ENCODE measurements at regions not wholly inside any gene's neighbourhood (a gene's known extent, or its start where the extent isn't known, plus 50 kb on each side); places are given as distances from the start of the nearest gene placed in this dataset.

DNA sequence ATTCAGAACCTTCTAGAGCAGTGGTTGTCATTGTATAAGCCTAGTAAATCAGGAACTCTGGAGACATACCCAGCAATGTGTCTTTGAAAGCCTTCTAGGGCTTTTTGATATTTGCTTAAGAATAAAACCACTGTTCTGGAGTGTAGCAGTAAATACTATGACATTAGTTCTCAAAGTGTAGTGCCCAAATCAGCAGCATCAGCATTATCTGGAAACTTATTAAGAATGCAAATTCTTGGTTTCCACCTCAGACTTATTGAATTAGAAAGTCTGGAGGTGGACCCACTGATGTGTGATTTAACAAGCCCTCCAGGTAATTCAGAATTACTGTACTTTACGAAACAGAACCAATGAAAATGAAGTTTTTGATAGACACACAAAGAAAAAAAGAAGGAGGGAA is 509.7 kb downstream of the SUCLG1 start:
- CTCF ChIA-PET: no interaction called here
- Histone ChIP-seq H3K9me3 (ENCODE audit: low read length) (no peaks in the 10 kb centered on the region), H3K4me2 (ENCODE audit: low read length) (no peak overlapping the region), H2AFZ (ENCODE audit: low read length) (no peak overlapping the region), H3K4me3 (ENCODE audit: low read length) (no peak overlapping the region), H4K20me1 (ENCODE audit: low read length) (no peaks in the 10 kb centered on the region), H3K36me3 (ENCODE audit: low read depth, low read length) (no peaks in the 10 kb centered on the region), H3F3A (ENCODE audit: low read length, unreplicated experiment) (no peaks in the 10 kb centered on the region), H3K9me2 (replicated peaks; ENCODE audit: low read length) (no peaks in the 10 kb centered on the region), H3K27ac (ENCODE audit: low read length) (no peak overlapping the region), H3K79me2 (ENCODE audit: low read length) (no peaks in the 10 kb centered on the region), H3K9ac (ENCODE audit: low read length) (no peak overlapping the region), H3K27me3 (ENCODE audit: low read length) (no peaks in the 10 kb centered on the region), H3K4me1 (ENCODE audit: insufficient read depth, low read length) (no peaks in the 10 kb centered on the region)
- POLR2A ChIA-PET (ENCODE audit: unreplicated experiment): no interaction called here
- TF ChIP-seq EZH2phosphoT487 (IDR thresholded peaks at IDR 0.05; ENCODE audit: borderline replicate concordance, low read length): no peak
- no peak for TF ChIP-seq EZH2 (IDR thresholded peaks at IDR 0.05; ENCODE audit: low read length, unreplicated experiment)
- TF ChIP-seq CTCF (conservative IDR thresholded peaks at IDR 0.05; ENCODE audit: low read depth, low read length): no peak
- DNase-seq (no peak), ATAC-seq (no peak)
- BruUV-seq (replicated peaks): no TSS peak
- intact Hi-C loops (cut with micrococcal nuclease): no loop called here

GRCh38 chr2:83944191-83944590 is 514.9 kb downstream of the SUCLG1 start:
- no TSS peak for BruUV-seq (replicated peaks)

GRCh38 chr2:83943265-83943664 is 515.8 kb downstream of the SUCLG1 start:
- POLR2A ChIA-PET (ENCODE audit: unreplicated experiment): no interaction called here
- H3K36me3 ChIP-seq (ENCODE audit: low read depth, low read length): no peaks in the 10 kb centered on the region
- TF ChIP-seq CTCF (conservative IDR thresholded peaks at IDR 0.05; ENCODE audit: low read depth, low read length) (no peak), EZH2phosphoT487 (IDR thresholded peaks at IDR 0.05; ENCODE audit: borderline replicate concordance, low read length) (no peak), EZH2 (IDR thresholded peaks at IDR 0.05; ENCODE audit: low read length, unreplicated experiment) (no peak)
- no peaks in the 10 kb centered on the region for H3K27me3 ChIP-seq (ENCODE audit: low read length)
- no peaks in the 10 kb centered on the region for H3K9me3 ChIP-seq (ENCODE audit: low read length)
- H3K4me3 ChIP-seq (ENCODE audit: low read length): no peak overlapping the region
- no peak for ATAC-seq
- H3K9ac ChIP-seq (ENCODE audit: low read length): no peak overlapping the region
- H3K9me2 ChIP-seq (replicated peaks; ENCODE audit: low read length): no peaks in the 10 kb centered on the region
- CTCF ChIA-PET: no interaction called here
- H3F3A ChIP-seq (ENCODE audit: low read length, unreplicated experiment): no peaks in the 10 kb centered on the region
- no peaks in the 10 kb centered on the region for H3K4me1 ChIP-seq (ENCODE audit: insufficient read depth, low read length)
- H2AFZ ChIP-seq (ENCODE audit: low read length): no peak overlapping the region
- no peak for DNase-seq
- no TSS peak for BruUV-seq (replicated peaks)
- intact Hi-C loops (cut with micrococcal nuclease): no loop called here
- H3K27ac ChIP-seq (ENCODE audit: low read length): no peak overlapping the region
- no peak overlapping the region for H3K4me2 ChIP-seq (ENCODE audit: low read length)
- no peaks in the 10 kb centered on the region for H3K79me2 ChIP-seq (ENCODE audit: low read length)
- no peaks in the 10 kb centered on the region for H4K20me1 ChIP-seq (ENCODE audit: low read length)

More at GRCh38 chr2:83944191-83944590, 514.9 kb downstream of the SUCLG1 start:
- Histone ChIP-seq H3K36me3 (ENCODE audit: low read depth, low read length) (no peaks in the 10 kb centered on the region), H3K4me3 (ENCODE audit: low read length) (no peak overlapping the region), H3K9ac (ENCODE audit: low read length) (no peak overlapping the region), H3K4me2 (ENCODE audit: low read length) (no peak overlapping the region), H3F3A (ENCODE audit: low read length, unreplicated experiment) (no peaks in the 10 kb centered on the region), H3K9me3 (ENCODE audit: low read length) (no peaks in the 10 kb centered on the region), H3K79me2 (ENCODE audit: low read length) (no peaks in the 10 kb centered on the region), H3K4me1 (ENCODE audit: insufficient read depth, low read length) (no peaks in the 10 kb centered on the region), H3K9me2 (replicated peaks; ENCODE audit: low read length) (no peaks in the 10 kb centered on the region), H3K27ac (ENCODE audit: low read length) (no peak overlapping the region), H4K20me1 (ENCODE audit: low read length) (no peaks in the 10 kb centered on the region), H3K27me3 (ENCODE audit: low read length) (no peaks in the 10 kb centered on the region), H2AFZ (ENCODE audit: low read length) (no peak overlapping the region)
- TF ChIP-seq EZH2 (IDR thresholded peaks at IDR 0.05; ENCODE audit: low read length, unreplicated experiment) (no peak), CTCF (conservative IDR thresholded peaks at IDR 0.05; ENCODE audit: low read depth, low read length) (no peak), EZH2phosphoT487 (IDR thresholded peaks at IDR 0.05; ENCODE audit: borderline replicate concordance, low read length) (no peak)
- no peak for DNase-seq
- CTCF ChIA-PET: no interaction called here
- no peak for ATAC-seq
- intact Hi-C loops (cut with micrococcal nuclease): no loop called here
- POLR2A ChIA-PET (ENCODE audit: unreplicated experiment): no interaction called here
